K562 (cell line): ENCODE measurements at regions not wholly inside any gene's neighbourhood (a gene's known extent, or its start where the extent isn't known, plus 50 kb on each side); places are given as distances from the start of the nearest gene placed in this dataset.
A peak's percentile ranks its signal among the peaks of the same experiment; 100 is the strongest.

ENCODE experiments used
- CREBBP ChIP-seq: IDR thresholded peaks from one replicate; pipeline ENCODE4 v1.6.1; 2012; ENCODE audit warnings: low read depth, mild to moderate bottlenecking, control low read depth, inconsistent platforms, low read length
- ESRRB ChIP-seq: fragments of 250-450 bp; sonication (Bioruptor Pico); IDR thresholded peaks from 2 replicates; pipeline ENCODE4 v1.5.0; 2020; ENCODE audit warnings: mild to moderate bottlenecking, moderate library complexity, borderline replicate concordance
- ZBTB17 ChIP-seq: fragments of 450-650 bp; formaldehyde crosslinking; IDR thresholded peaks from 2 replicates; pipeline ENCODE4 v1.4.0; 2020; ENCODE audit warnings: mild to moderate bottlenecking
- TF ChIP-seq, protein P1 (sequence below), 2 experiments: fragments of 450-650 bp in 1 of 2; sonication (generic) in 1 of 2; formaldehyde crosslinking in 1 of 2; IDR thresholded peaks; 2 replicates each; pipeline versions ENCODE4 v1.7.1 to v1.9.0; 2016 to 2022; ENCODE audit warnings: inconsistent platforms in 1 of 2, mild to moderate bottlenecking in 1 of 2, missing genetic modification reagents in 1 of 2

DNA sequence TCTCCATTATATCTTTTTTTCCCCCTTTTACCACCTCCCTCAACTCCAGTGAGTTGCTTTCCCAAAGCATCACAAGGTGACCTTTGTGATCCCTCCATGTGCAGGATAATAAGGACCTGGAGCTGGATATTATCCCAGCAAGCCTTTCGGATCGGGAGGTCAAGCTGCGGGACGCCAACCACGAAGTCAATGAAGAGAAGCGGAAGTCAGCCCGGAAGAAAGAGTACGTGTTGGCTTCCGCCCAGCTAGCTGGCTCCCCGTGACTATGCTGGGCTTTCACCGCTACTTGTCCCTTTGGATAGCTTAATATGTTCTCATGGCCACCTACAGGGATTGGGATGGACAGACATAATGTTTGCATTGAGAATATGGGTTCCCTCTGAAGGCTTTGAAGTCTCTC, 273.7 kb upstream of the UMPS start (continued):
- TF ChIP-seq, protein P1, sequence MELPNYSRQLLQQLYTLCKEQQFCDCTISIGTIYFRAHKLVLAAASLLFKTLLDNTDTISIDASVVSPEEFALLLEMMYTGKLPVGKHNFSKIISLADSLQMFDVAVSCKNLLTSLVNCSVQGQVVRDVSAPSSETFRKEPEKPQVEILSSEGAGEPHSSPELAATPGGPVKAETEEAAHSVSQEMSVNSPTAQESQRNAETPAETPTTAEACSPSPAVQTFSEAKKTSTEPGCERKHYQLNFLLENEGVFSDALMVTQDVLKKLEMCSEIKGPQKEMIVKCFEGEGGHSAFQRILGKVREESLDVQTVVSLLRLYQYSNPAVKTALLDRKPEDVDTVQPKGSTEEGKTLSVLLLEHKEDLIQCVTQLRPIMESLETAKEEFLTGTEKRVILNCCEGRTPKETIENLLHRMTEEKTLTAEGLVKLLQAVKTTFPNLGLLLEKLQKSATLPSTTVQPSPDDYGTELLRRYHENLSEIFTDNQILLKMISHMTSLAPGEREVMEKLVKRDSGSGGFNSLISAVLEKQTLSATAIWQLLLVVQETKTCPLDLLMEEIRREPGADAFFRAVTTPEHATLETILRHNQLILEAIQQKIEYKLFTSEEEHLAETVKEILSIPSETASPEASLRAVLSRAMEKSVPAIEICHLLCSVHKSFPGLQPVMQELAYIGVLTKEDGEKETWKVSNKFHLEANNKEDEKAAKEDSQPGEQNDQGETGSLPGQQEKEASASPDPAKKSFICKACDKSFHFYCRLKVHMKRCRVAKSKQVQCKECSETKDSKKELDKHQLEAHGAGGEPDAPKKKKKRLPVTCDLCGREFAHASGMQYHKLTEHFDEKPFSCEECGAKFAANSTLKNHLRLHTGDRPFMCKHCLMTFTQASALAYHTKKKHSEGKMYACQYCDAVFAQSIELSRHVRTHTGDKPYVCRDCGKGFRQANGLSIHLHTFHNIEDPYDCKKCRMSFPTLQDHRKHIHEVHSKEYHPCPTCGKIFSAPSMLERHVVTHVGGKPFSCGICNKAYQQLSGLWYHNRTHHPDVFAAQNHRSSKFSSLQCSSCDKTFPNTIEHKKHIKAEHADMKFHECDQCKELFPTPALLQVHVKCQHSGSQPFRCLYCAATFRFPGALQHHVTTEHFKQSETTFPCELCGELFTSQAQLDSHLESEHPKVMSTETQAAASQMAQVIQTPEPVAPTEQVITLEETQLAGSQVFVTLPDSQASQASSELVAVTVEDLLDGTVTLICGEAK (IDR thresholded peaks at IDR 0.05), result peak; percentile 71
- TF ChIP-seq, protein P1 (CRISPR knock-in tag; IDR thresholded peaks at IDR 0.05), result no peak
- no peak for TF ChIP-seq ESRRB (CRISPR knock-in tag)
- TF ChIP-seq ZBTB17 (CRISPR knock-in tag), result no peak
- no peak for TF ChIP-seq CREBBP
